OCI-LY7 (cell line): ENCODE measurements at regions not wholly inside any gene's neighbourhood (a gene's known extent, or its start where the extent isn't known, plus 50 kb on each side); places are given as distances from the start of the nearest gene placed in this dataset.

Source experiments
- BruUV-seq: library from RNA; stranded (reverse); fragments of 400-500 nt; replicated peaks from 2 replicates; lab custom pipeline; 2021; lab: Mats Ljungman, UMichigan
- CTCF ChIA-PET: fragments of 300-600 bp; sonication (Branson Sonifier 250); formaldehyde crosslinking; loops from one replicate; lab custom pipeline; 2022; ENCODE audit warnings: antibody characterized with exemption; ENCODE audit not compliant: unreplicated experiment; lab: Charles Lee
- POLR2A ChIA-PET: fragments of 300-600 bp; sonication (Branson Sonifier 250); formaldehyde crosslinking; loops from one replicate; lab custom pipeline; 2022; ENCODE audit warnings: antibody characterized with exemption; lab: Charles Lee
- DNase-seq: peaks from one replicate; pipeline ENCODE4 v3.0.0-alpha.2; 2015; ENCODE audit warnings: low spot score
- H2AFZ ChIP-seq: fragments of 200-600 bp; sonication (generic), shearing (Covaris generic); 2 replicates; pipeline ENCODE4 v1.6.1; 2014; ENCODE audit warnings: mild to moderate bottlenecking, antibody characterized with exemption, low read length, moderate library complexity
- H3K27ac ChIP-seq: fragments of 200-600 bp; sonication (generic); 2 replicates; pipeline ENCODE4 v1.5.1; 2014; ENCODE audit warnings: mixed run types, low read depth, mild to moderate bottlenecking, moderate library complexity, low read length, inconsistent platforms; ENCODE audit not compliant: poor library complexity, severe bottlenecking
- H3K36me3 ChIP-seq: fragments of 200-600 bp; sonication (generic); 2 replicates; pipeline ENCODE4 v1.6.1; 2014; ENCODE audit warnings: mild to moderate bottlenecking, antibody characterized with exemption, low read length, moderate library complexity, mixed read lengths; ENCODE audit not compliant: insufficient read depth
- H3K4me1 ChIP-seq: fragments of 200-600 bp; sonication (generic); 2 replicates; pipeline ENCODE4 v1.5.1; 2014; ENCODE audit warnings: mild to moderate bottlenecking, low read length; ENCODE audit not compliant: insufficient read depth, poor library complexity, severe bottlenecking
- H3K4me2 ChIP-seq: fragments of 200-600 bp; sonication (generic); 2 replicates; pipeline ENCODE4 v1.6.1; 2014; ENCODE audit warnings: mild to moderate bottlenecking, low read length
- H3K4me3 ChIP-seq: fragments of 200-600 bp; sonication (generic); 2 replicates; pipeline ENCODE4 v1.5.1; 2014; ENCODE audit warnings: mild to moderate bottlenecking, low read depth, low read length; ENCODE audit not compliant: poor library complexity, severe bottlenecking
- H3K79me2 ChIP-seq: fragments of 200-600 bp; sonication (generic); 2 replicates; pipeline ENCODE4 v1.6.1; 2016; ENCODE audit warnings: low read depth, mild to moderate bottlenecking, low read length, moderate library complexity, mixed read lengths; ENCODE audit not compliant: insufficient read depth
- H3K9me2 ChIP-seq: fragments of 200-600 bp; sonication (generic); 2 replicates; pipeline ENCODE4 v1.6.1; 2016; ENCODE audit warnings: mild to moderate bottlenecking, low read length, mixed read lengths; ENCODE audit not compliant: insufficient read depth
- H3K9me3 ChIP-seq: fragments of 200-600 bp; sonication (generic); 2 replicates; pipeline ENCODE4 v1.6.1; 2014; ENCODE audit warnings: mild to moderate bottlenecking, mixed run types, low read length, mixed read lengths
- H4K20me1 ChIP-seq: fragments of 200-600 bp; sonication (generic); 2 replicates; pipeline ENCODE4 v1.6.1; 2014; ENCODE audit warnings: mild to moderate bottlenecking, antibody characterized with exemption, low read length, moderate library complexity, mixed read lengths; ENCODE audit not compliant: insufficient read depth
- EZH2phosphoT487 ChIP-seq: fragments of 200-600 bp; sonication (generic); IDR thresholded peaks from 2 replicates; pipeline ENCODE4 v1.6.1; 2018; ENCODE audit warnings: low read depth, borderline replicate concordance, mild to moderate bottlenecking, mixed run types, antibody characterized with exemption, low read length, moderate library complexity, mixed read lengths
- intact Hi-C: fragments of 100-400 bp; cut with micrococcal nuclease; formaldehyde crosslinking; loops from one replicate; pipeline ENCODE4 v1.10.0; 2022; ENCODE audit not compliant: unreplicated experiment
- TF ChIP-seq, protein P1 (sequence below): fragments of 200-600 bp; sonication (generic); conservative IDR thresholded peaks from 2 replicates; pipeline ENCODE4 v1.5.1; 2014; ENCODE audit warnings: mild to moderate bottlenecking, antibody characterized with exemption, low read length, moderate library complexity, mixed read lengths

DNA sequence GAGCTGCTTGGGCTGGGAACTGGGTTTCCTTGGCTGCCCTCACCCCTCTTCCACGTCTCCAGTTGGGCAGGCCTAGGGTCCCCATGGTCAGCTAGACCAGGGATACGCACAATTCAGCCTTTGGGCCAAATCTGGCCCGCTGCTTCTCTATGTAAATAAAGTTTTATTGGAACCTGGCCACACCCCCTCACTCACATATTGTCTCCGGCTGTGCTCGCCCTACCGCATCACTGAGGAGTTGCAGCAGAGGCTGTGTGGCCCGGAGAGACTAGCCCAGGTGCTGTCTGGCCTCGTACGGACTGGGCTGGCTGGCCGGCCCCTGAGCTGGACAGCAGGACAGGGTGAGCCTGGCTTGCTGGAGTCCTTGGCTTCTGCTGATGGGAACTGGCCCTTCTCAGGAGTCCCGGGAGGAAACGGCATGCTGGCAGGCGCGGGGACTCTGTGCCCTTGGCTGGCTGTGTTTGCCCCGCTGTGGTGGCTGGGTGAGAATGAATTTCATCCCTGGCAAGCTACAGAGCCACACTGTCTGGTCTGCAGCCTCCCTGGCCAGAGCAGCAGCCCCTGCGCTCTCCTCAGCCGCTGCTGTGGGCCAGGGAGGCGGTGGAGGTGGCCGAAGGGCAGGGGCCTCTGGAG lies 82.0 kb downstream of the ENGASE start:
- Histone ChIP-seq H3K4me3 (no peak overlapping the region), H3K9me3 (no peaks in the 10 kb centered on the region), H4K20me1 (no peaks in the 10 kb centered on the region), H3K27ac (no peak overlapping the region), H3K79me2 (no peaks in the 10 kb centered on the region), H2AFZ (no peak overlapping the region), H3K36me3 (no peaks in the 10 kb centered on the region), H3K4me1 (no peaks in the 10 kb centered on the region), H3K4me2 (no peak overlapping the region), H3K9me2 (no peaks in the 10 kb centered on the region)
- ChIA-PET CTCF (no interaction called here), POLR2A (no interaction called here)
- no peak for DNase-seq
- no peak for TF ChIP-seq EZH2phosphoT487
- TF ChIP-seq, protein P1, sequence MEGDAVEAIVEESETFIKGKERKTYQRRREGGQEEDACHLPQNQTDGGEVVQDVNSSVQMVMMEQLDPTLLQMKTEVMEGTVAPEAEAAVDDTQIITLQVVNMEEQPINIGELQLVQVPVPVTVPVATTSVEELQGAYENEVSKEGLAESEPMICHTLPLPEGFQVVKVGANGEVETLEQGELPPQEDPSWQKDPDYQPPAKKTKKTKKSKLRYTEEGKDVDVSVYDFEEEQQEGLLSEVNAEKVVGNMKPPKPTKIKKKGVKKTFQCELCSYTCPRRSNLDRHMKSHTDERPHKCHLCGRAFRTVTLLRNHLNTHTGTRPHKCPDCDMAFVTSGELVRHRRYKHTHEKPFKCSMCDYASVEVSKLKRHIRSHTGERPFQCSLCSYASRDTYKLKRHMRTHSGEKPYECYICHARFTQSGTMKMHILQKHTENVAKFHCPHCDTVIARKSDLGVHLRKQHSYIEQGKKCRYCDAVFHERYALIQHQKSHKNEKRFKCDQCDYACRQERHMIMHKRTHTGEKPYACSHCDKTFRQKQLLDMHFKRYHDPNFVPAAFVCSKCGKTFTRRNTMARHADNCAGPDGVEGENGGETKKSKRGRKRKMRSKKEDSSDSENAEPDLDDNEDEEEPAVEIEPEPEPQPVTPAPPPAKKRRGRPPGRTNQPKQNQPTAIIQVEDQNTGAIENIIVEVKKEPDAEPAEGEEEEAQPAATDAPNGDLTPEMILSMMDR = no peak
- BruUV-seq = no TSS peak
- intact Hi-C loops = no loop called here

DNA sequence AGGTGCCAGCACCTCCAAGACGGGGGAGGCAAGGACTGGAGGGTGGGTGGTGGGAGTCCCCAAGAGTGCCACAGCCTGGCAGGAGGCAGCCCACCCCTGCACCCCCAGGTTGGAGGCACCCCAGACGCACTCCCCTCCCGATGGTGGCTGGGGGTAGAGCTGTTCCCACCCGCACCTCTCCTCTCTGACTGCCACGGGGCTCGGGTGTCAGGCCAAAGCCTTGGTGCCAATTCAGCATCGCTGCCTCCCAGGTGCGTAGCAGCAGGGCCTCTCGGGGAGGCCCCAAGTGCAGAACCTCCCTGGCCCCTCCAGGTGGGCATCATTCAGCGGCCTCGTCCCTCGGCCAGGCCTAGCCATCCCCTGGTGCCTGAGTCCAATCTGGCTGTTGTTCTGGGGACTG lies 81.1 kb downstream of the ENGASE start:
- Histone ChIP-seq H4K20me1 (no peaks in the 10 kb centered on the region), H3K4me3 (no peak overlapping the region), H3K9me2 (no peaks in the 10 kb centered on the region), H3K27ac (no peak overlapping the region), H3K4me2 (no peak overlapping the region), H3K9me3 (no peaks in the 10 kb centered on the region), H3K79me2 (no peaks in the 10 kb centered on the region), H2AFZ (no peak overlapping the region), H3K36me3 (no peaks in the 10 kb centered on the region), H3K4me1 (no peaks in the 10 kb centered on the region)
- no TSS peak for BruUV-seq
- TF ChIP-seq, protein P1 = no peak
- ChIA-PET CTCF (no interaction called here), POLR2A (no interaction called here)
- DNase-seq = no peak
- intact Hi-C loops = no loop called here

DNA sequence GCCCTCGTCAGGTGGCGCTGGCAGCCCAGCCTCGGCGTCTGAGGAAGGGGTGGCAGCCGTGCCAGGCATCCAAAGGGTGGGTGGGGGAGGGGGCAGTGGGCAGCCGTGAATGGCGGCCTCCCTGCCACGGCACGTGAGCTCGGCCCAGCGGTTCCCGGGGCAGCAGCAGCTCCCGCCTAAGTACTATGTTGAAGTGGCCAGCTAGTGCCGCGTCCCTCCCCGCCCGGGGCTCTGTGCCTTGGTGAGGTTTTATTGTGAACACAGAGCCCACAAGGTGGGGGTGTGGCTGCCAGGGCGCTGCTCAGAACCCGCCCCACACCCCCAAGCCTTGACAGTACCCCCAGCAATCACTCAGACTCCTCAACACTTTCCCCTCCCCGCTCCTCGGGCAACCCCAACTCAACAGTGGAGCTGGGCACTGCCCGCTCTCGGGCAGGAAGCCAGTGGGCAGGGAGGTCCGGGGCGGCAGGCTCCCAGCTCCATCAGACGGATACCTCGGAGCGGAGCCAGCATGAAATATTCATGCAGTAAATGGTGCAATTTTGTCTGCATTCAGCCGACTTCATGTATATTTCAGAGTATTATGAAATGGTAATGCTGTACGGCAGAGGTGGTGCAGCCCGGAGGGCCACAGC lies 80.4 kb downstream of the ENGASE start:
- ChIA-PET POLR2A (no interaction called here), CTCF (no interaction called here)
- no peak overlapping the region for H2AFZ ChIP-seq
- TF ChIP-seq, protein P1 = no peak
- H3K4me1 ChIP-seq = no peaks in the 10 kb centered on the region
- H3K9me2 ChIP-seq = no peaks in the 10 kb centered on the region
- no peak for DNase-seq
- no peaks in the 10 kb centered on the region for H3K36me3 ChIP-seq
- no peaks in the 10 kb centered on the region for H3K9me3 ChIP-seq
- H3K4me3 ChIP-seq = no peak overlapping the region
- no peak overlapping the region for H3K4me2 ChIP-seq
- no peak overlapping the region for H3K27ac ChIP-seq
- no peaks in the 10 kb centered on the region for H4K20me1 ChIP-seq
- BruUV-seq = no TSS peak
- H3K79me2 ChIP-seq = no peaks in the 10 kb centered on the region
- intact Hi-C loops = no loop called here
